IMR-90 (cell line): ENCODE measurements at regions not wholly inside any gene's neighbourhood (a gene's known extent, or its start where the extent isn't known, plus 50 kb on each side); places are given as distances from the start of the nearest gene placed in this dataset.

Experiments used
- ATAC-seq: fragments of 200-7000 bp; cut with Tn5 transposase; 2 replicates; pipeline ENCODE4 v1.9.1; 2020; ENCODE audit warnings: low read depth, mild to moderate bottlenecking, moderate library complexity
- BruUV-seq: library from RNA; stranded (reverse); fragments of 400-500 nt; replicated peaks from 2 replicates; lab custom pipeline; 2021; lab: Mats Ljungman, UMichigan
- CTCF ChIA-PET: fragments of 300-600 bp; formaldehyde crosslinking; extraction: SDS; loops from one replicate; lab custom pipeline; 2021; ENCODE audit warnings: antibody characterized with exemption; lab: Yijun Ruan, JAX
- POLR2A ChIA-PET: fragments of 300-600 bp; sonication (Branson Sonifier 250); formaldehyde crosslinking; loops from one replicate; lab custom pipeline; 2022; ENCODE audit warnings: antibody characterized with exemption; ENCODE audit not compliant: unreplicated experiment; lab: Charles Lee
- DNase-seq: peaks from one replicate; pipeline ENCODE4 v3.0.0; 2013
- H2AFZ ChIP-seq: replicated peaks from 2 replicates; pipeline ENCODE3; 2013; ENCODE audit warnings: low read length, mild to moderate bottlenecking; ENCODE audit not compliant: poor library complexity
- H2AK5ac ChIP-seq: 2 replicates; pipeline ENCODE4 v1.6.1; 2013; ENCODE audit warnings: low read depth, low read length, inconsistent platforms
- H2AK9ac ChIP-seq: replicated peaks from 2 replicates; pipeline ENCODE3; 2013; ENCODE audit warnings: mild to moderate bottlenecking, low read depth, low read length, moderate library complexity; ENCODE audit not compliant: poor library complexity
- H2BK120ac ChIP-seq: 2 replicates; pipeline ENCODE4 v1.6.1; 2013; ENCODE audit warnings: low read depth, low read length, inconsistent platforms
- H2BK15ac ChIP-seq: 3 replicates; pipeline ENCODE4 v1.6.1; 2013; ENCODE audit warnings: low read depth, low read length, inconsistent platforms
- H2BK20ac ChIP-seq: 2 replicates; pipeline ENCODE4 v1.6.1; 2013; ENCODE audit warnings: low read depth, mild to moderate bottlenecking, inconsistent platforms, low read length, moderate library complexity
- H2BK5ac ChIP-seq: 2 replicates; pipeline ENCODE4 v1.6.1; 2013; ENCODE audit warnings: mild to moderate bottlenecking, low read depth, low read length, inconsistent platforms; ENCODE audit not compliant: poor library complexity, severe bottlenecking
- H3K14ac ChIP-seq: replicated peaks from 2 replicates; pipeline ENCODE4 v1.6.1; 2013; ENCODE audit warnings: low read depth, low read length, inconsistent platforms
- H3K18ac ChIP-seq: 2 replicates; pipeline ENCODE4 v1.6.1; 2013; ENCODE audit warnings: low read depth, low read length, control low read depth
- H3K23ac ChIP-seq: 2 replicates; pipeline ENCODE4 v1.6.1; 2013; ENCODE audit warnings: low read depth, low read length, inconsistent platforms
- H3K27ac ChIP-seq: 2 replicates; pipeline ENCODE4 v1.5.1; 2013; ENCODE audit warnings: mild to moderate bottlenecking, control low read depth, low read length; ENCODE audit not compliant: insufficient read depth
- H3K27me3 ChIP-seq: 2 replicates; pipeline ENCODE4 v1.6.1; 2013; ENCODE audit warnings: low read length; ENCODE audit not compliant: control insufficient read depth, insufficient read depth
- H3K36me3 ChIP-seq: 2 replicates; pipeline ENCODE4 v1.6.1; 2013; ENCODE audit warnings: low read length, mixed read lengths; ENCODE audit not compliant: control insufficient read depth, insufficient read depth
- H3K4ac ChIP-seq: 2 replicates; pipeline ENCODE4 v1.6.1; 2013; ENCODE audit warnings: low read depth, low read length, inconsistent platforms
- H3K4me1 ChIP-seq: 2 replicates; pipeline ENCODE4 v1.6.1; 2013; ENCODE audit warnings: low read length, mixed read lengths; ENCODE audit not compliant: control insufficient read depth, insufficient read depth
- H3K4me2 ChIP-seq: 2 replicates; pipeline ENCODE4 v1.6.1; 2013; ENCODE audit warnings: low read depth, mild to moderate bottlenecking, control low read depth, low read length, moderate library complexity
- H3K4me3 ChIP-seq: 2 replicates; pipeline ENCODE4 v1.5.1; 2013; ENCODE audit warnings: low read depth, mild to moderate bottlenecking, control low read depth, low read length, moderate library complexity; ENCODE audit not compliant: insufficient read depth
- H3K56ac ChIP-seq: 2 replicates; pipeline ENCODE4 v1.6.1; 2013; ENCODE audit warnings: low read length, inconsistent platforms; ENCODE audit not compliant: insufficient read depth; ENCODE audit errors: extremely low read depth
- H3K79me1 ChIP-seq, 2 experiments: 2 replicates each; pipeline ENCODE4 v1.6.1; 2013; ENCODE audit warnings: low read length in 2 of 2, inconsistent platforms in 1 of 2, low read depth in 1 of 2
- H3K9ac ChIP-seq: 2 replicates; pipeline ENCODE4 v1.6.1; 2013; ENCODE audit warnings: low read depth, low read length, control low read depth
- H3K9me1 ChIP-seq: 2 replicates; pipeline ENCODE4 v1.6.1; 2013; ENCODE audit warnings: low read length, inconsistent platforms; ENCODE audit not compliant: insufficient read depth
- H3K9me3 ChIP-seq: 2 replicates; pipeline ENCODE4 v1.6.1; 2013; ENCODE audit warnings: low read length; ENCODE audit not compliant: control insufficient read depth, insufficient read depth
- H4K20me1 ChIP-seq: 2 replicates; pipeline ENCODE4 v1.6.1; 2013; ENCODE audit warnings: low read length, inconsistent platforms; ENCODE audit not compliant: insufficient read depth
- H4K5ac ChIP-seq: 2 replicates; pipeline ENCODE4 v1.6.1; 2013; ENCODE audit warnings: mild to moderate bottlenecking, low read depth, low read length, control low read depth
- H4K8ac ChIP-seq, 2 experiments: 2 replicates each; pipeline ENCODE4 v1.6.1; 2013; ENCODE audit warnings: low read depth in 2 of 2, low read length in 2 of 2, control low read depth in 1 of 2, inconsistent platforms in 1 of 2
- H4K91ac ChIP-seq: 2 replicates; pipeline ENCODE4 v1.6.1; 2013; ENCODE audit warnings: low read depth, low read length, inconsistent platforms; ENCODE audit not compliant: insufficient read depth
- BHLHE40 ChIP-seq: fragments of 150-350 bp; IDR thresholded peaks from 2 replicates; pipeline ENCODE4 v1.6.1; 2016; ENCODE audit warnings: mild to moderate bottlenecking, low read depth, low read length
- CHD1 ChIP-seq: IDR thresholded peaks from 2 replicates; pipeline ENCODE4 v1.6.1; 2012; ENCODE audit warnings: low read depth, low read length, improper control_type of control experiment
- MAZ ChIP-seq: IDR thresholded peaks from 2 replicates; pipeline ENCODE4 v1.6.1; 2012; ENCODE audit warnings: low read depth, mild to moderate bottlenecking, low read length, improper control_type of control experiment, moderate library complexity, borderline replicate concordance
- RFX5 ChIP-seq: IDR thresholded peaks from 2 replicates; pipeline ENCODE4 v1.8.0; 2012; ENCODE audit warnings: low read depth, mild to moderate bottlenecking, low read length, moderate library complexity
- USF2 ChIP-seq: fragments of 150-350 bp; IDR thresholded peaks from 2 replicates; pipeline ENCODE4 v1.6.1; 2017; ENCODE audit warnings: mild to moderate bottlenecking, antibody characterized with exemption, low read length, low read depth
- WGBS, 2 experiments: methylation state at CpG; one replicate each; pipeline versions ENCODE4 v1.1.5 to v1.1.7; 2013; ENCODE audit warnings: missing lambda C conversion rate in 2 of 2; ENCODE audit not compliant: insufficient read length in 1 of 2; ENCODE audit errors: extremely low coverage in 2 of 2; 5-methylcytosine and 5-hydroxymethylcytosine counted together
- dilution Hi-C: fragments of 300-500 bp; cut with HindIII; formaldehyde crosslinking; loops from one replicate; pipeline ENCODE4 v1.14.3; 2018; ENCODE audit warnings: low sequenced_read_pairs; ENCODE audit not compliant: unreplicated experiment
- in situ Hi-C: fragments of 300-500 bp; cut with MboI; formaldehyde crosslinking; loops from 3 replicates; pipeline ENCODE4 v1.14.3; 2019; ENCODE audit warnings: low sequenced_read_pairs, inconsistent platforms, mixed read lengths
- intact Hi-C: fragments of 100-400 bp; cut with micrococcal nuclease; formaldehyde crosslinking; loops from 2 replicates; pipeline ENCODE4 v1.10.0; 2022

GRCh38 chr3:159922861-159923312, 65.7 kb upstream of the IL12A start:
- BruUV-seq, result no TSS peak
- H2BK15ac ChIP-seq, result peak overlapping the region; percentile 41; the same call in 1 of the 3 replicates
- POLR2A ChIA-PET, result no interaction called here

More at GRCh38 chr3:159922861-159923312, 65.7 kb upstream of the IL12A start:
- no peak for ATAC-seq
- Histone ChIP-seq H3K9me3 (no peaks in the 10 kb centered on the region; the same call in 1 of the 2 replicates), H2AK9ac (no peak overlapping the region), H2BK120ac (no peak overlapping the region), H4K20me1 (no peaks in the 10 kb centered on the region), H3K4me2 (no peak overlapping the region), H2BK5ac (no peak overlapping the region), H4K5ac (no peak overlapping the region), H4K91ac (no peak overlapping the region), H2BK20ac (peak overlapping the region; percentile 33; the same call in 1 of the 2 replicates), H3K56ac (no peak overlapping the region), H3K27me3 (no peaks in the 10 kb centered on the region), H2AK5ac (peak overlapping the region; percentile 23; the same call in 1 of the 2 replicates), H3K4me1 (peaks cover 9% of the 10 kb centered on the region), H4K8ac (no peak overlapping the region), H2AFZ (no peak overlapping the region), H3K27ac (no peak overlapping the region), H3K79me1 (no peaks in the 10 kb centered on the region), H3K14ac (0 out of 2 replicates have a peak overlapping the region, but pooled peaks have one; percentile 14), H3K18ac (no peak overlapping the region), H3K9ac (no peak overlapping the region), H3K9me1 (peaks cover 11% of the 10 kb centered on the region), H3K23ac (no peak overlapping the region), H3K4ac (peak overlapping the region; percentile 15; the same call in 1 of the 2 replicates), H3K36me3 (no peaks in the 10 kb centered on the region), H3K4me3 (no peak overlapping the region)
- TF ChIP-seq BHLHE40 (no peak), USF2 (no peak), MAZ (no peak), CHD1 (no peak), RFX5 (no peak)
- DNase-seq, result no peak
- intact Hi-C loops, result no loop called here
- CTCF ChIA-PET, result no interaction called here
- WGBS, 2 experiments, result 90% methylated on average over 2 of the region's 4 CpGs; no CpG with 5 or more reads in 1 of the 2 experiments
- dilution Hi-C loops, result no loop called here
- in situ Hi-C loops, result no loop called here
